H1 (cell line): ENCODE measurements at regions not wholly inside any gene's neighbourhood (a gene's known extent, or its start where the extent isn't known, plus 50 kb on each side); places are given as distances from the start of the nearest gene placed in this dataset.

Experiments used
- CTCF ChIA-PET: fragments of 300-600 bp; sonication (Branson Sonifier 250); formaldehyde crosslinking; loops from one replicate; lab custom pipeline; 2021; ENCODE audit not compliant: partially characterized antibody; lab: Charles Lee
- POLR2A ChIA-PET: fragments of 300-600 bp; sonication (Branson Sonifier 250); formaldehyde crosslinking; loops from one replicate; lab custom pipeline; 2021; ENCODE audit warnings: inconsistent platforms; ENCODE audit not compliant: partially characterized antibody; lab: Charles Lee
- DNase-seq, 2 experiments: peaks; one replicate each; pipeline versions ENCODE4 v3.0.0 to v3.0.0-alpha.2; 2010 to 2022; ENCODE audit warnings: low spot score in 2 of 2, low read depth in 1 of 2, mixed read lengths in 1 of 2
- FAIRE-seq: peaks from 2 replicates; lab custom pipeline; 2011; peaks lifted over from hg19 to GRCh38; lab: Jason Lieb, UNC
- H2AFZ ChIP-seq: 2 replicates; pipeline ENCODE4 v1.8.1; 2012; ENCODE audit warnings: low read length, inconsistent platforms
- H2AK5ac ChIP-seq: 2 replicates; pipeline ENCODE4 v1.6.1; 2013; ENCODE audit warnings: low read depth, low read length
- H2BK120ac ChIP-seq: replicated peaks from 2 replicates; pipeline ENCODE3; 2013; ENCODE audit warnings: low read depth, low read length, inconsistent platforms
- H2BK12ac ChIP-seq: 2 replicates; pipeline ENCODE4 v1.6.1; 2013; ENCODE audit warnings: low read depth, low read length
- H2BK15ac ChIP-seq: 2 replicates; pipeline ENCODE4 v1.6.1; 2013; ENCODE audit warnings: low read length
- H2BK20ac ChIP-seq: 2 replicates; pipeline ENCODE4 v1.6.1; 2013; ENCODE audit warnings: low read length
- H2BK5ac ChIP-seq: 2 replicates; pipeline ENCODE4 v1.6.1; 2013; ENCODE audit warnings: low read depth, low read length
- H3K14ac ChIP-seq: 2 replicates; pipeline ENCODE4 v1.6.1; 2013; ENCODE audit warnings: inconsistent platforms; ENCODE audit not compliant: insufficient read length
- H3K18ac ChIP-seq: 2 replicates; pipeline ENCODE4 v1.6.1; 2013; ENCODE audit warnings: low read length; ENCODE audit errors: extremely low read depth
- H3K23ac ChIP-seq: 2 replicates; pipeline ENCODE4 v1.6.1; 2013; ENCODE audit warnings: inconsistent platforms; ENCODE audit not compliant: insufficient read length
- H3K23me2 ChIP-seq: 2 replicates; pipeline ENCODE4 v1.6.1; 2013; ENCODE audit warnings: low read depth, low read length
- H3K27ac ChIP-seq: 2 replicates; pipeline ENCODE4 v1.6.1; 2011; ENCODE audit warnings: low read depth, low read length, inconsistent platforms
- H3K27me3 ChIP-seq, 4 experiments: replicated peaks in 1 of 4; 1 replicate in 1 of 4; 2 replicates in 3 of 4; pipeline versions ENCODE4 v1.6.1 to v1.8.1; 2011 to 2013; ENCODE audit warnings: low read length in 3 of 4, mild to moderate bottlenecking in 3 of 4, inconsistent platforms in 2 of 4, mixed read lengths in 2 of 4, moderate library complexity in 1 of 4; ENCODE audit not compliant: control insufficient read depth in 3 of 4, insufficient read depth in 3 of 4; ENCODE audit errors: extremely low read depth in 1 of 4
- H3K36me3 ChIP-seq, 4 experiments: 2 replicates each; pipeline versions ENCODE4 v1.6.1 to v1.8.1; 2011 to 2013; ENCODE audit warnings: mild to moderate bottlenecking in 4 of 4, low read length in 3 of 4, moderate library complexity in 2 of 4, control low read depth in 1 of 4, inconsistent platforms in 1 of 4; ENCODE audit not compliant: insufficient read depth in 4 of 4, control insufficient read depth in 2 of 4
- H3K4ac ChIP-seq: replicated peaks from 2 replicates; pipeline ENCODE3; 2013; ENCODE audit warnings: low read length, low read depth, mixed read lengths, inconsistent platforms; ENCODE audit not compliant: insufficient read length
- H3K4me1 ChIP-seq, 4 experiments: replicated peaks in 1 of 4; 1 replicate in 1 of 4; 2 replicates in 3 of 4; pipeline versions ENCODE4 v1.6.1 to v1.8.1; 2011 to 2013; ENCODE audit warnings: low read length in 3 of 4, inconsistent platforms in 2 of 4, mixed read lengths in 1 of 4; ENCODE audit not compliant: insufficient read depth in 4 of 4, control insufficient read depth in 3 of 4
- H3K4me2 ChIP-seq, 2 experiments: 2 replicates each; pipeline versions ENCODE4 v1.6.1 to v1.8.1; 2011 to 2013; ENCODE audit warnings: low read depth in 2 of 2, low read length in 2 of 2, control low read depth in 1 of 2, inconsistent platforms in 1 of 2, mild to moderate bottlenecking in 1 of 2; ENCODE audit not compliant: insufficient read depth in 1 of 2
- H3K4me3 ChIP-seq, 4 experiments: fragments of 200-600, 300-600 bp in 1 of 4; sonication (generic), shearing (Covaris generic), sonication (Bioruptor Twin) in 1 of 4; 2 replicates each; pipeline versions ENCODE4 v1.5.1 to v1.8.1; 2011 to 2016; ENCODE audit warnings: low read length in 4 of 4, low read depth in 3 of 4, control low read depth in 2 of 4, inconsistent platforms in 2 of 4, mild to moderate bottlenecking in 2 of 4, mixed read lengths in 1 of 4, moderate library complexity in 1 of 4; ENCODE audit not compliant: insufficient read depth in 2 of 4; ENCODE audit errors: extremely low read depth in 1 of 4
- H3K56ac ChIP-seq: replicated peaks from 2 replicates; pipeline ENCODE3; 2013; ENCODE audit warnings: low read depth, mild to moderate bottlenecking, mixed read lengths, low read length, inconsistent platforms; ENCODE audit not compliant: insufficient read length
- H3K79me1 ChIP-seq: 2 replicates; pipeline ENCODE4 v1.6.1; 2013; ENCODE audit warnings: low read depth, low read length, control low read depth
- H3K79me2 ChIP-seq, 2 experiments: 2 replicates each; pipeline versions ENCODE4 v1.6.1 to v1.8.1; 2012 to 2013; ENCODE audit warnings: low read length in 2 of 2, mild to moderate bottlenecking in 2 of 2, inconsistent platforms in 1 of 2; ENCODE audit not compliant: insufficient read depth in 2 of 2, control insufficient read depth in 1 of 2
- H3K9ac ChIP-seq, 4 experiments: replicated peaks in 1 of 4; 1 replicate in 1 of 4; 2 replicates in 3 of 4; pipeline versions ENCODE4 v1.6.1 to v1.8.1; 2011 to 2013; ENCODE audit warnings: low read depth in 3 of 4, low read length in 3 of 4, control low read depth in 2 of 4, mild to moderate bottlenecking in 2 of 4, moderate library complexity in 2 of 4, inconsistent platforms in 1 of 4; ENCODE audit errors: extremely low read depth in 1 of 4
- H3K9me3 ChIP-seq, 2 experiments: 2 replicates each; pipeline versions ENCODE4 v1.6.1 to v1.8.1; 2012 to 2013; ENCODE audit warnings: mild to moderate bottlenecking in 2 of 2, moderate library complexity in 2 of 2, control low read depth in 1 of 2, inconsistent platforms in 1 of 2, low read depth in 1 of 2, low read length in 1 of 2, mixed read lengths in 1 of 2; ENCODE audit not compliant: insufficient read depth in 2 of 2
- H4K20me1 ChIP-seq, 2 experiments: replicated peaks in 1 of 2; 2 replicates each; pipeline versions ENCODE3 to v1.8.1; 2011 to 2013; ENCODE audit warnings: inconsistent platforms in 2 of 2, low read length in 2 of 2, mild to moderate bottlenecking in 1 of 2; ENCODE audit not compliant: insufficient read depth in 2 of 2, control insufficient read depth in 1 of 2
- H4K5ac ChIP-seq: 2 replicates; pipeline ENCODE4 v1.6.1; 2013; ENCODE audit warnings: low read length, low read depth, mixed read lengths, inconsistent platforms; ENCODE audit not compliant: insufficient read length
- H4K8ac ChIP-seq: 2 replicates; pipeline ENCODE4 v1.8.0; 2013; ENCODE audit warnings: mild to moderate bottlenecking, moderate library complexity, low read length, inconsistent platforms; ENCODE audit not compliant: insufficient read depth; ENCODE audit errors: extremely low read depth
- H4K91ac ChIP-seq: replicated peaks from 2 replicates; pipeline ENCODE3; 2013; ENCODE audit warnings: low read length, mixed read lengths, inconsistent platforms; ENCODE audit not compliant: insufficient read length
- ASH2L ChIP-seq: fragments of 200-600, 300-600 bp; sonication (generic); IDR thresholded peaks from one replicate; pipeline ENCODE4 v1.7.1; 2017; ENCODE audit warnings: low read length
- CEBPB ChIP-seq: IDR thresholded peaks from 2 replicates; pipeline ENCODE4 v1.6.1; 2012; ENCODE audit warnings: low read depth, low read length
- CHD2 ChIP-seq: IDR thresholded peaks from 2 replicates; pipeline ENCODE4 v1.6.1; 2012; ENCODE audit warnings: low read length, improper control_type of control experiment
- CTBP2 ChIP-seq: IDR thresholded peaks from 2 replicates; pipeline ENCODE4 v1.7.0; 2011; ENCODE audit warnings: borderline replicate concordance, mild to moderate bottlenecking, moderate library complexity, mixed read lengths, low read length; ENCODE audit not compliant: insufficient read depth, insufficient read length
- HDAC6 ChIP-seq: IDR thresholded peaks from one replicate; pipeline ENCODE4 v1.7.1; 2012; ENCODE audit warnings: low read depth, mild to moderate bottlenecking, inconsistent platforms, low read length, moderate library complexity
- MAFK ChIP-seq: IDR thresholded peaks from 2 replicates; pipeline ENCODE4 v1.6.1; 2012; ENCODE audit warnings: low read depth, mild to moderate bottlenecking, improper control_type of control experiment, low read length
- MAX ChIP-seq: IDR thresholded peaks from 2 replicates; pipeline ENCODE4 v1.6.1; 2012; ENCODE audit warnings: inconsistent platforms
- POLR2A ChIP-seq, 2 experiments: IDR thresholded peaks; 1 replicate in 1 of 2; 2 replicates in 1 of 2; pipeline ENCODE4 v1.6.1; 2011; ENCODE audit warnings: low read depth in 2 of 2, low read length in 2 of 2, mild to moderate bottlenecking in 2 of 2; ENCODE audit errors: control extremely low read depth in 1 of 2
- RNF2 ChIP-seq: fragments of 200-900, 300-1000 bp; sonication (generic); IDR thresholded peaks from 2 replicates; pipeline ENCODE4 v1.7.1; 2016; ENCODE audit warnings: borderline replicate concordance, low read depth, mild to moderate bottlenecking, antibody characterized with exemption, low read length; ENCODE audit not compliant: poor library complexity, severe bottlenecking; ENCODE audit errors: missing control alignments
- RXRA ChIP-seq: IDR thresholded peaks from 2 replicates; pipeline ENCODE4 v1.6.1; 2011; ENCODE audit warnings: low read depth, mild to moderate bottlenecking, low read length, moderate library complexity; ENCODE audit not compliant: insufficient read depth
- SIRT6 ChIP-seq: IDR thresholded peaks from one replicate; pipeline ENCODE4 v1.7.1; 2012; ENCODE audit warnings: low read length, inconsistent platforms
- whole genome bisulfite sequencing, 2 experiments: shearing (Covaris generic) in 1 of 2; methylation state at CpG; one replicate each; pipeline versions ENCODE4 v1.1.6 to v1.1.7; 2013 to 2015; ENCODE audit warnings: low lambda C conversion rate in 2 of 2, mixed read lengths in 2 of 2, inconsistent platforms in 1 of 2, low coverage in 1 of 2, missing lambda C conversion rate in 1 of 2; ENCODE audit not compliant: insufficient replicate concordance in 2 of 2, insufficient coverage in 1 of 2, insufficient read length in 1 of 2; ENCODE audit errors: extremely low coverage in 1 of 2, missing lambda C conversion rate in 1 of 2; 5-methylcytosine and 5-hydroxymethylcytosine counted together

- no peaks in the 10 kb centered on the region for H3K79me1 ChIP-seq
- H2AFZ ChIP-seq: no peak overlapping the region
- H2BK5ac ChIP-seq: no peak overlapping the region
- no peak for DNase-seq
- H4K91ac ChIP-seq: no peak overlapping the region
- no peaks in the 10 kb centered on the region for H4K20me1 ChIP-seq
- no peak overlapping the region for H3K4me2 ChIP-seq
- no peaks in the 10 kb centered on the region for H3K23me2 ChIP-seq
- H2AK5ac ChIP-seq: no peak overlapping the region
- H3K56ac ChIP-seq: no peak overlapping the region
- no peaks in the 10 kb centered on the region for H3K4me1 ChIP-seq
- H4K8ac ChIP-seq: no peak overlapping the region
- H3K36me3 ChIP-seq: no peaks in the 10 kb centered on the region
- H3K14ac ChIP-seq: no peak overlapping the region
- TF ChIP-seq ASH2L: no peak
- no peak for TF ChIP-seq SIRT6
- no peak for TF ChIP-seq RNF2
- TF ChIP-seq CHD2: no peak
- TF ChIP-seq POLR2A (IDR thresholded peaks at IDR 0.05; ENCODE audit: control extremely low read depth in 1 of 2, low read depth in 2 of 2, low read length in 2 of 2): no peak
- no peak for TF ChIP-seq HDAC6
- TF ChIP-seq MAFK: no peak
- no peak for TF ChIP-seq RXRA
- TF ChIP-seq CEBPB: no peak
- TF ChIP-seq MAX: no peak
- no peak for TF ChIP-seq CTBP2
- ChIA-PET POLR2A (no interaction called here), CTCF (no interaction called here)
- no peak overlapping the region for H3K27ac ChIP-seq
- no peak overlapping the region for H2BK20ac ChIP-seq
- H3K27me3 ChIP-seq: no peaks in the 10 kb centered on the region
- H3K18ac ChIP-seq: no peak overlapping the region
- no peaks in the 10 kb centered on the region for H3K9me3 ChIP-seq
- H3K79me2 ChIP-seq: no peaks in the 10 kb centered on the region
- H2BK12ac ChIP-seq: no peak overlapping the region
- H4K5ac ChIP-seq: no peak overlapping the region
- H2BK120ac ChIP-seq: no peak overlapping the region
- H3K4ac ChIP-seq: no peak overlapping the region
- H3K4me3 ChIP-seq: no peak overlapping the region
- H3K23ac ChIP-seq: no peak overlapping the region
- no peak overlapping the region for H3K9ac ChIP-seq
- 86% methylated on average over 2 of the region's 2 CpGs; no CpG with 5 or more reads in 1 of the 2 experiments for WGBS, 2 experiments
- H2BK15ac ChIP-seq: no peak overlapping the region
- FAIRE-seq: no peak
These were observed 436.9 kb downstream of the HTR1B start for GRCh38 chr6:77026341-77026740.
